ENCODE measurements at regions not wholly inside any gene's neighbourhood (a gene's known extent, or its start where the extent isn't known, plus 50 kb on each side); places are given as distances from the start of the nearest gene placed in this dataset.

DNA sequence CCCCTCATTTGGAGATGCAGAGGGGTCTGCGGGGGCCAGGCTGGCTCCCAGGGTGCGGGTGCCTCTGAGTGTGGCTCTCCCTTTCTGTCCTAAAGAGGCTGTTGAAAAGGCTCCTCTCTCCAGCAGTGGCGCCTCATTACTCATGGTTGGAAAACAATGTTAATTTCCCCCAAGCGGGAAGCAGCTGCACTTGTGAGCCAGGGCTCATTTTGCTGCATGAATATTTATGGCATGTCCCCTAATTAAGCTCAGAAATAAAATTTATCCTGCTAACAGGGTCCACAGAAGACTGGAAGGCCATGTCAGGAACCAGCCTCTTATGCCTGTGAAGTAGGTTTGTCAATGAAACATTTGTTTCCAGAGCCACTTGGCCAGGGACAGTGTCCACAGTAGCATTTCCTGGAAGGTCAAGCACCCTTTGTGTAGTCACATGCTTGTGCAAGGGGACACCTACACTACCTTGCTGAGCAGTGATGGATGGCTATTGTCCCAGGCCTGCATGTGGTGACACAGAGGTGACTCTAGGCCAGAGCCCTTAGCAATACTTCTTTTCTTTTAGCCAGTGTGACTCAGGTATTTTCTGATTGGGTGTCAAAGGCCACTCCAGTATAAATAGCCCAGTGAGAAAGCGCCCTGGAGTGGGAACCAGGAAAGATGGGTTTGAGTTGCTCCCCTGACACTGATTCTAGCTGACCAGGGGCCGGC lies 259.0 kb downstream of the FOXD2 start:
- no peaks in the 10 kb centered on the region for H3K36me3 ChIP-seq (ENCODE audit: control insufficient read depth, insufficient read depth, low read length)
- DNase-seq, result no peak
- no peak overlapping the region for H3K27ac ChIP-seq (ENCODE audit: insufficient read depth, low read length, poor library complexity, severe bottlenecking)
- H3K4me3 ChIP-seq (ENCODE audit: insufficient read depth, low read depth, low read length, poor library complexity, severe bottlenecking), result no peak overlapping the region
- no peaks in the 10 kb centered on the region for H3K4me1 ChIP-seq (ENCODE audit: control insufficient read depth, insufficient read depth, low read length, poor library complexity, severe bottlenecking)
- H3K9me3 ChIP-seq (ENCODE audit: control insufficient read depth, low read length), result no peaks in the 10 kb centered on the region
- no peaks in the 10 kb centered on the region for H3K27me3 ChIP-seq (replicated peaks; ENCODE audit: control insufficient read depth, insufficient read depth, low read length, poor library complexity, severe bottlenecking)

DNA sequence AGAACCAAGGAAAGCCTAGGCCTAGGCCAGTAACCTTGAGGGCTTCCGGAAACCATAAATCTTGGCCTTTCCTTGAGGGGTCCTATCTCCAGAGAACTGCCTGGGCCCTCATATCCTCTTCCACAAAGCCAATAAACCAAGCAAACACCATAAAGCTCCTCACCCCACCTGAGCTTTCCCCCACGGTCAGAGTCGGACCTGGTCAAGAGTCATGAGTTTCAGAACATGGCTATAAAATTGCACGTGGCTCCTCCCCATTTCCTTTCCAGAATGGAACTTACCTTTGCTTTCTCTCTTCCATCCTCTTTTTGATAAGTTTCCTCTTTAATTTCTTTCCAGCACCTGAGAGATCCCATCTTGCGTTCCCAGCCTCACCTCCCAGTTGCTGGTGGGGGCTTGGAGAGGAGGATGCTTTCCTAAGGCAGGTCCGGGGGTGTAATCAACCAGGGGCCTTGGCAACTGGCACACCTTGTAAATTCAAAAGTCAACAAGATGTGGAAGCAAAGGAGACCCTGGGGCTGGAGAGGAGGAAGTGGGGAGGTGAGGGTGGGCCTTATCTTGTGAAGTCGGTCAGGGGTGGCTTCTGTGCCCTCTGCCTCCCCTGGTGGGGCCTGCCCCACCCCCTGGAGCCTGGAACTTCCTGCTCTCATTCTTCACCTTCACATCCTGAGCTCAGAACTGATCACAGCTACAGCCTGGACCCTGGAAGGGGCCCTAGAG lies 259.9 kb downstream of the FOXD2 start:
- Histone ChIP-seq H3K36me3 (ENCODE audit: control insufficient read depth, insufficient read depth, low read length) (no peaks in the 10 kb centered on the region), H3K9me3 (ENCODE audit: control insufficient read depth, low read length) (no peaks in the 10 kb centered on the region), H3K4me1 (ENCODE audit: control insufficient read depth, insufficient read depth, low read length, poor library complexity, severe bottlenecking) (no peaks in the 10 kb centered on the region), H3K27ac (ENCODE audit: insufficient read depth, low read length, poor library complexity, severe bottlenecking) (no peak overlapping the region), H3K4me3 (ENCODE audit: insufficient read depth, low read depth, low read length, poor library complexity, severe bottlenecking) (no peak overlapping the region), H3K27me3 (replicated peaks; ENCODE audit: control insufficient read depth, insufficient read depth, low read length, poor library complexity, severe bottlenecking) (no peaks in the 10 kb centered on the region)
- DNase-seq, result no peak

DNA sequence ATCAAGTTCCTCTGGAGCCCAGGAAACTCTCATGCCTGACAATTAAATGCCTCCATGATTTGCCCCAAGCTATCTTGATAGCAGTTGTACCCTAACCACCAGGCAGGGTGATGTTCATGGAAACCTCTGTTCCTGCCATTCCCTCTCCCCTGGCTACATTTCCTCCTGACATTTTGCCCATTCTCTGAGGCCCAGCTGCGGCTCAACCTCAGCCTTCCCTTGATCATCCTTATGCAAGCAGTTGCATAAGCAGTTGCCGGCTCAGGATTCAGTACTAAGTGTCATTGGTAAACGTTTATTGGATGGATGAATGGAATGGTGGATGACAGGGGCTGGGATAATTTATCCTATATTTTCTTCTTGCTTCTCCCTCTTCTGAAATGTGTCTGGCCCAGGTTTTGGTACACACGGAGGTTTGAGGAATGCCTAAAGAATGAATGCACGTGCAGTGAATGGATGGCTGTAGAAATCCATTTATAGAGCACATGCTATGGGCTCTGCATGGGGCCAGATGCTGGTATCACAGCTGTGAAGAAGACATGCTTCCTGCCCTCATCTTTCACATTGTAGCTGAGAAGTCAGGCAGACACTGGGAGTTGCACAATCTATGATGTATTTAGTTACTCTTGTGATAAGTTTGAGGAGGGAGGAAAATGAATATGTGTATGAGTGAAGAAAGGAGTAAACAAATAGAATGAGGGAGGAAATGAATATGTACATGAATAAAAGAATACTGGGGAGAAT lies 261.8 kb downstream of the FOXD2 start:
- Histone ChIP-seq H3K36me3 (ENCODE audit: control insufficient read depth, insufficient read depth, low read length) (no peaks in the 10 kb centered on the region), H3K4me1 (ENCODE audit: control insufficient read depth, insufficient read depth, low read length, poor library complexity, severe bottlenecking) (no peaks in the 10 kb centered on the region), H3K27ac (ENCODE audit: insufficient read depth, low read length, poor library complexity, severe bottlenecking) (no peak overlapping the region), H3K27me3 (replicated peaks; ENCODE audit: control insufficient read depth, insufficient read depth, low read length, poor library complexity, severe bottlenecking) (peaks cover under 1% of the 10 kb centered on the region), H3K4me3 (ENCODE audit: insufficient read depth, low read depth, low read length, poor library complexity, severe bottlenecking) (no peak overlapping the region), H3K9me3 (ENCODE audit: control insufficient read depth, low read length) (no peaks in the 10 kb centered on the region)
- DNase-seq, result no peak

DNA sequence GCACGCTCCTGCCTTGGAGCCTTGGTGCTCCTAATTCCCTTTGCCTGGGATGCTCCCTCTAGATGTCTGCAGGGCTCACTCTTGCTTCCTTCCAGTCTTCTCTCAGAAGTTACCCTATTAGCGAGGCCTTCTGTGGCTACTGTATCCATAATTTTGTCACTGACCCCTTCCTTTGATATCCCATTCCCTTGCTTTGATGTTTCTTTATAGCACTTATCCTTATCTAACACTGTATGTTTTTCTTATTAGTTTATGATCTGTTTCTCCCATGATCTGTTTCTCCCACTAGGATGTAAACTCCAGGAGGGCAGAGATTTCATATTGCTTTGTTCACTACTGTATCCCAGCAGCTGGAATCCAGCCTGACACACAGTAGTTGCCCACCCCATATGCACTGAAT lies 263.4 kb downstream of the FOXD2 start:
- no peaks in the 10 kb centered on the region for H3K4me1 ChIP-seq (ENCODE audit: control insufficient read depth, insufficient read depth, low read length, poor library complexity, severe bottlenecking)
- H3K9me3 ChIP-seq (ENCODE audit: control insufficient read depth, low read length), result no peaks in the 10 kb centered on the region
- DNase-seq, result no peak
- no peaks in the 10 kb centered on the region for H3K36me3 ChIP-seq (ENCODE audit: control insufficient read depth, insufficient read depth, low read length)
- H3K27me3 ChIP-seq (replicated peaks; ENCODE audit: control insufficient read depth, insufficient read depth, low read length, poor library complexity, severe bottlenecking), result peaks cover 9% of the 10 kb centered on the region
- no peak overlapping the region for H3K4me3 ChIP-seq (ENCODE audit: insufficient read depth, low read depth, low read length, poor library complexity, severe bottlenecking)
- no peak overlapping the region for H3K27ac ChIP-seq (ENCODE audit: insufficient read depth, low read length, poor library complexity, severe bottlenecking)

DNA sequence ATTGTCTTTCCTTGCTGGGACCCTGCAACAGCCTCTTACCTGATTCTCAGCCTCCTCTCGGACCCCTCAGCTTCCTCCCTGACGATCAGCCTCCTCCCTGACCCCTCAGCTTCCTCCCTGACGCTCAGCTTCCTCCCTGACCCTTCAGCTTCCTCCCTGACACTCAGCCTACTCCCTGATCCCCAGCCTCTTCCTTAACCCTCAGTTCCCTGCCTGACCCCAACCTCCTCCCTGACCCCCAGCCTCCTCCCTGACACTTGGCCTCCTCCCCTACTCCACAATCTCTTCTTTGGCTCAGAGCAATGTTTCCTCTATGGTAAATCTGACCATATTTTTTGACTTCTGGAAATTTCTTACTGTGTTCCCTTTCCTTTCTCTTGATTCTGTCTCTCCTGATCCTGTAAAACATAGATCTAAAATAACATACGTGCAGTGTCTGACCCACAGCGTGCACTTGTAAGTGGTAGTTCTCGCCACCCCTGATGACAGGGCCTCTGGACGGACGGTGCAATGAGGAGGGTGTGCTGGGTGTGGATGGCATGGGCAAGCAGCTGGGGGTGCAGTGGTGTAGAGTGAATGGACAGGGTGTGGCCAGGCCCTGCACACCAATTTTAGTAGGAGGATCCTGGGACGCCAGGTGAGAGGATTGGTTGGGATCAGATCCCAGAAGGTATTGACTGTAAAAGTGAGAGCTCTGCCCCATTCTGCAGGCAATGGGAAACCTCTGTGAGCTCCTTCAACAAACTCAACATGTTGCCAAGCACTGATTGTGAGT lies 264.1 kb downstream of the FOXD2 start:
- Histone ChIP-seq H3K27ac (ENCODE audit: insufficient read depth, low read length, poor library complexity, severe bottlenecking) (no peak overlapping the region), H3K36me3 (ENCODE audit: control insufficient read depth, insufficient read depth, low read length) (no peaks in the 10 kb centered on the region), H3K9me3 (ENCODE audit: control insufficient read depth, low read length) (no peaks in the 10 kb centered on the region), H3K4me1 (ENCODE audit: control insufficient read depth, insufficient read depth, low read length, poor library complexity, severe bottlenecking) (no peaks in the 10 kb centered on the region), H3K4me3 (ENCODE audit: insufficient read depth, low read depth, low read length, poor library complexity, severe bottlenecking) (no peak overlapping the region), H3K27me3 (replicated peaks; ENCODE audit: control insufficient read depth, insufficient read depth, low read length, poor library complexity, severe bottlenecking) (peaks cover 9% of the 10 kb centered on the region)
- no peak for DNase-seq

DNA sequence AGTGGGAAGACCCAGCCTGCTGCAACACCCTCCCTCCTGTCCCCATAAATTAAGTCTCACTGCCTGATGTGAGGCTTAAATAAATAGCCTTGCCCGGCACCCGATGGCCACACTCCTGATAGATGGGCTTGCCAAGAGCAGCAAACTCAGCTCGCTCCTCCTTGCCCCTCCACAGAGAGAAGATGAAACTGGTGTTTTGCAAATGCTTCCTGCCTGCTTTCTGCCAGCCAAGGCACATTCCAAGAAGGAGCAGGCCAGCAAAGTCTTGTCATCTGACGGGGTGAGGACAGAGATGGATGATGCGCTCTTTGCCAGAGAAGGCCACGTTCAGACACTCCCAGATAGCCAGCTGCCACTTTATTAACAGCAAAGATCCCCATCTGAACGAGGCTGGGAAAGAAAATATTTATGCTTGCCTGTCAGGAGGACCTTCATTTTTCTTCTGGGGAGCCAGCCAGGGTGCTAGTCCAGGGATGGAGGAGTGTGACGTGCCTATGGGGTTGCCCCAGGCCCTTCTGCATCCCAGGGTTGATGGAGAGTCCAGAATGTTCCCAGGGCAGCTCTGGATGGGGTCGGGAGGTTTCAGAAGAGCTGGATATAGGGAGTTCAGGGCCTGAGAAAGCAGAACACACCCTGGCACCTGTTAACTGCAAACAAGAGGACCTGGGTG lies 265.4 kb downstream of the FOXD2 start:
- no peaks in the 10 kb centered on the region for H3K4me1 ChIP-seq (ENCODE audit: control insufficient read depth, insufficient read depth, low read length, poor library complexity, severe bottlenecking)
- DNase-seq, result no peak
- no peak overlapping the region for H3K27ac ChIP-seq (ENCODE audit: insufficient read depth, low read length, poor library complexity, severe bottlenecking)
- H3K9me3 ChIP-seq (ENCODE audit: control insufficient read depth, low read length), result no peaks in the 10 kb centered on the region
- H3K27me3 ChIP-seq (replicated peaks; ENCODE audit: control insufficient read depth, insufficient read depth, low read length, poor library complexity, severe bottlenecking), result peaks cover 14% of the 10 kb centered on the region
- no peaks in the 10 kb centered on the region for H3K36me3 ChIP-seq (ENCODE audit: control insufficient read depth, insufficient read depth, low read length)
- no peak overlapping the region for H3K4me3 ChIP-seq (ENCODE audit: insufficient read depth, low read depth, low read length, poor library complexity, severe bottlenecking)

DNA sequence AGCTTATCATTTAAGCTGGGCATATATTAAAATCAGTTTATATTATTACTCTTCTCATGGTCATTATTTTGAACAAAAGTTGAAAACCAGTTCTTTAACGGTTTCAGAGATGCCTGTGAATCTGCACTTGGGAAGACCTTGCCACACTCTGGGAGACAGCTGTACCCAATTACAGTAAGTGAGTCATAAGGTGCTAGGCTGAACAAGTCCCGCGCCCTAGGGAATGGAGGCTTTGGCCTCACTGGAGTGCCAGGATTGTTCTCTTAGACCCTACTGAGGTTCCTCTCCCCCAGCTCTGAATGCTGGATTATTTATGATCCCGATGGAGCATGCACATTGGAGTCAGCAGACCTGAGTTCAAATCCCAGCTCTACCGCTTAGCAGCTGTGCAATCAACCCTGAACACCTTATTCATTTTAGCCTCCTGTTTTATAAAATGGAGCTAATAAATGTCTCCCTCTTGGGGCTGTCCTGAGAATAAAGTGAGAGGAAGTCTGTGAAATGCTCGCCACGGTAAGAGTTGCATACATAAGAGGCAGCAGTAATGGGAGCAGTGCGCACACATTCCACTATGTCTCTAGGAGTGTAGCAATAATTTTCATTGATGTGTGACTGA lies 266.2 kb downstream of the FOXD2 start:
- DNase-seq, result no peak
- Histone ChIP-seq H3K36me3 (ENCODE audit: control insufficient read depth, insufficient read depth, low read length) (no peaks in the 10 kb centered on the region), H3K9me3 (ENCODE audit: control insufficient read depth, low read length) (no peaks in the 10 kb centered on the region), H3K4me1 (ENCODE audit: control insufficient read depth, insufficient read depth, low read length, poor library complexity, severe bottlenecking) (peaks cover 4% of the 10 kb centered on the region), H3K4me3 (ENCODE audit: insufficient read depth, low read depth, low read length, poor library complexity, severe bottlenecking) (no peak overlapping the region), H3K27ac (ENCODE audit: insufficient read depth, low read length, poor library complexity, severe bottlenecking) (no peak overlapping the region), H3K27me3 (replicated peaks; ENCODE audit: control insufficient read depth, insufficient read depth, low read length, poor library complexity, severe bottlenecking) (peaks cover 22% of the 10 kb centered on the region)

DNA sequence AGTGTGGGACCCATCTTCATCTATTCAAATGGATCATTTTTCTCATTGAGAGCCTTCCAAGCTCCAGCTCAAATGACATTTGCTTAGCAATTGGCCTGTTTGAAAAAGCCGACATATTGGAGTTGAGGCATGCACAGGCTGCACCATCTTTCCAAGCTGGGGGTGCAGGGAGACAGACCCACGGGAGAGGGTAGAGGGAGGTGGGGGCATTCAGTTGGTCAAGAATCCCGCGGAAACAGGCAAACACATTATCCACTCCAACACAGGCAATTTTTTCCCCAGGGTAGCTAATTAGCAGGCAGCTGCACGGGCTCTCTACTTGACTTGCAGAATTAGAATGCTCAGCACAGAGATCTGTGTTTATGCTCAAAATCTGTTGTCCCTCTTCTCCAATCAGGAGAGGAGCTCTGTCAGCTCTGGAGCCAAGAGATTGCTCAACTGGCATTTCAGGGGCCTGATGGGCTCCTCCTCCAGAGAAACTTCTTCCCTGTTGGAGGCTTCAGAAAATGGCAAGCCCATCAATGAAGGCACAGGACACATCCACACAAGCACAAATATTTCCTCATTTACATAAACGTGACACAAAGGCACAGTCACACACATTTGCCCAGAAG lies 267.8 kb downstream of the FOXD2 start:
- DNase-seq, result no peak
- Histone ChIP-seq H3K27ac (ENCODE audit: insufficient read depth, low read length, poor library complexity, severe bottlenecking) (no peak overlapping the region), H3K36me3 (ENCODE audit: control insufficient read depth, insufficient read depth, low read length) (no peaks in the 10 kb centered on the region), H3K4me1 (ENCODE audit: control insufficient read depth, insufficient read depth, low read length, poor library complexity, severe bottlenecking) (peaks cover 18% of the 10 kb centered on the region), H3K27me3 (replicated peaks; ENCODE audit: control insufficient read depth, insufficient read depth, low read length, poor library complexity, severe bottlenecking) (peaks cover 35% of the 10 kb centered on the region), H3K9me3 (ENCODE audit: control insufficient read depth, low read length) (no peaks in the 10 kb centered on the region), H3K4me3 (ENCODE audit: insufficient read depth, low read depth, low read length, poor library complexity, severe bottlenecking) (no peak overlapping the region)

DNA sequence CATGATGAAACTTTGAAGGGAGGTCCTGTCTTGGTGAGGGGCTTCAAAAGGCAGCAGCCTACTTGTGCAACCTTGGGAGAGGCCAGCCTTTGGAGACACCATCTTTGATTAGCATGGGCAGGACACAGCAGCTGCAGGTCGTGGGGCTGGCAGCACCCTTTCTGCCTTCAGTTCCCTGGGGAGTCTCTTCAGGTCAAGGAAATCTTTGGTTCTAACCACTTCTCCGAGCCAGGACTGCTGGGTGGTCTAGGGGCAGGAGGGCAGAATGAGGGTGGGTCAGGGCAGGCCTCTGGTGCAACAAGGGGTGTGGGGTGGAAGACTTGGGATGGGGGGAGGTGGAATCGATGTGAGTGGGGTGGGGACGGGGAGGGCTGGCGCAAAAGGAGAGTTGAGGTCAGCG lies 269.7 kb downstream of the FOXD2 start:
- Histone ChIP-seq H3K27me3 (replicated peaks; ENCODE audit: control insufficient read depth, insufficient read depth, low read length, poor library complexity, severe bottlenecking) (peaks cover 53% of the 10 kb centered on the region), H3K4me1 (ENCODE audit: control insufficient read depth, insufficient read depth, low read length, poor library complexity, severe bottlenecking) (peaks cover 21% of the 10 kb centered on the region), H3K4me3 (ENCODE audit: insufficient read depth, low read depth, low read length, poor library complexity, severe bottlenecking) (no peak overlapping the region), H3K27ac (ENCODE audit: insufficient read depth, low read length, poor library complexity, severe bottlenecking) (no peak overlapping the region), H3K9me3 (ENCODE audit: control insufficient read depth, low read length) (no peaks in the 10 kb centered on the region), H3K36me3 (ENCODE audit: control insufficient read depth, insufficient read depth, low read length) (no peaks in the 10 kb centered on the region)
- DNase-seq, result no peak

Measured in effector memory CD4-positive, alpha-beta T cell (primary cell).